HUES48 (cell line): ENCODE measurements at regions not wholly inside any gene's neighbourhood (a gene's known extent, or its start where the extent isn't known, plus 50 kb on each side); places are given as distances from the start of the nearest gene placed in this dataset.
"Not testable (repeated sequence)": the region's sequence is repeated elsewhere in the genome, so short reads cannot be mapped to it uniquely, and the experiment has no call there.

Experiments
- H3K27ac ChIP-seq: one replicate; pipeline ENCODE4 v1.7.0; 2013; ENCODE audit warnings: low read depth, low read length, inconsistent platforms
- H3K27me3 ChIP-seq: 2 replicates; pipeline ENCODE4 v1.6.1; 2013; ENCODE audit warnings: mild to moderate bottlenecking, low read length; ENCODE audit not compliant: control insufficient read depth, insufficient read depth
- H3K36me3 ChIP-seq: 2 replicates; pipeline ENCODE4 v1.6.1; 2013; ENCODE audit warnings: low read length; ENCODE audit not compliant: control insufficient read depth, insufficient read depth
- H3K4me1 ChIP-seq: 2 replicates; pipeline ENCODE4 v1.6.1; 2013; ENCODE audit warnings: mild to moderate bottlenecking, low read length; ENCODE audit not compliant: control insufficient read depth, insufficient read depth
- H3K4me3 ChIP-seq: 2 replicates; pipeline ENCODE4 v1.5.1; 2013; ENCODE audit warnings: mild to moderate bottlenecking, low read depth, low read length
- H3K9ac ChIP-seq: 2 replicates; pipeline ENCODE4 v1.6.1; 2013; ENCODE audit warnings: mild to moderate bottlenecking, low read depth, low read length, moderate library complexity
- H3K9me3 ChIP-seq: 2 replicates; pipeline ENCODE4 v1.6.1; 2013; ENCODE audit warnings: low read length; ENCODE audit not compliant: control insufficient read depth, insufficient read depth

GRCh38 chr7:6965051-6965450 is 139.0 kb upstream of the CCZ1B start:
- H3K36me3 ChIP-seq, H3K27me3 ChIP-seq: not testable (repeated sequence)

GRCh38 chr7:6970180-6970579 is 144.1 kb upstream of the CCZ1B start:
- H3K9me3 ChIP-seq, H3K27ac ChIP-seq, H3K4me3 ChIP-seq, H3K4me1 ChIP-seq, H3K9ac ChIP-seq, H3K36me3 ChIP-seq, H3K27me3 ChIP-seq: not testable (repeated sequence)

More at GRCh38 chr7:6965051-6965450, 139.0 kb upstream of the CCZ1B start:
- H3K9me3 ChIP-seq, H3K9ac ChIP-seq, H3K4me3 ChIP-seq, H3K4me1 ChIP-seq, H3K27ac ChIP-seq: not testable (repeated sequence)

GRCh38 chr7:6974876-6975275 is 148.8 kb upstream of the CCZ1B start:
- not testable (repeated sequence) for H3K36me3 ChIP-seq, H3K27me3 ChIP-seq, H3K9me3 ChIP-seq, H3K4me3 ChIP-seq, H3K27ac ChIP-seq, H3K4me1 ChIP-seq, H3K9ac ChIP-seq

GRCh38 chr7:6975346-6975745 is 149.3 kb upstream of the CCZ1B start:
- not testable (repeated sequence) for H3K27me3 ChIP-seq, H3K4me3 ChIP-seq, H3K36me3 ChIP-seq, H3K4me1 ChIP-seq, H3K9ac ChIP-seq, H3K9me3 ChIP-seq, H3K27ac ChIP-seq

GRCh38 chr7:6977368-6977767 is 151.3 kb upstream of the CCZ1B start:
- H3K27ac ChIP-seq, H3K36me3 ChIP-seq, H3K27me3 ChIP-seq, H3K4me1 ChIP-seq, H3K9me3 ChIP-seq, H3K9ac ChIP-seq, H3K4me3 ChIP-seq: not testable (repeated sequence)

GRCh38 chr7:6978326-6978725 is 152.3 kb upstream of the CCZ1B start:
- H3K4me3 ChIP-seq, H3K27me3 ChIP-seq, H3K9me3 ChIP-seq, H3K27ac ChIP-seq, H3K36me3 ChIP-seq, H3K9ac ChIP-seq, H3K4me1 ChIP-seq: not testable (repeated sequence)

GRCh38 chr7:6979456-6979855 is 153.4 kb upstream of the CCZ1B start:
- not testable (repeated sequence) for H3K27me3 ChIP-seq, H3K9ac ChIP-seq, H3K4me1 ChIP-seq, H3K9me3 ChIP-seq, H3K27ac ChIP-seq, H3K4me3 ChIP-seq, H3K36me3 ChIP-seq

GRCh38 chr7:6982375-6982774 is 156.3 kb upstream of the CCZ1B start:
- not testable (repeated sequence) for H3K27ac ChIP-seq, H3K9ac ChIP-seq, H3K4me3 ChIP-seq, H3K36me3 ChIP-seq, H3K27me3 ChIP-seq, H3K4me1 ChIP-seq, H3K9me3 ChIP-seq

GRCh38 chr7:6986892-6987291 is 160.8 kb upstream of the CCZ1B start:
- not testable (repeated sequence) for H3K9ac ChIP-seq, H3K27me3 ChIP-seq, H3K4me1 ChIP-seq, H3K27ac ChIP-seq, H3K9me3 ChIP-seq, H3K36me3 ChIP-seq, H3K4me3 ChIP-seq

GRCh38 chr7:6988608-6989007 is 162.5 kb upstream of the CCZ1B start:
- not testable (repeated sequence) for H3K36me3 ChIP-seq, H3K4me1 ChIP-seq, H3K27me3 ChIP-seq, H3K4me3 ChIP-seq, H3K9ac ChIP-seq, H3K9me3 ChIP-seq, H3K27ac ChIP-seq

- not testable (repeated sequence) for H3K27ac ChIP-seq, H3K9ac ChIP-seq, H3K9me3 ChIP-seq, H3K4me1 ChIP-seq, H3K36me3 ChIP-seq, H3K27me3 ChIP-seq, H3K4me3 ChIP-seq
Observed at GRCh38 chr7:6989968-6990367, 163.9 kb upstream of the CCZ1B start.

GRCh38 chr7:6990426-6991152 is 164.5 kb upstream of the CCZ1B start:
- not testable (repeated sequence) for H3K27me3 ChIP-seq, H3K4me3 ChIP-seq, H3K27ac ChIP-seq, H3K4me1 ChIP-seq, H3K36me3 ChIP-seq, H3K9me3 ChIP-seq, H3K9ac ChIP-seq
